ENCODE measurements at regions not wholly inside any gene's neighbourhood (a gene's known extent, or its start where the extent isn't known, plus 50 kb on each side); places are given as distances from the start of the nearest gene placed in this dataset.
"Not testable (repeated sequence)": the region's sequence is repeated elsewhere in the genome, so short reads cannot be mapped to it uniquely, and the experiment has no call there.

DNA sequence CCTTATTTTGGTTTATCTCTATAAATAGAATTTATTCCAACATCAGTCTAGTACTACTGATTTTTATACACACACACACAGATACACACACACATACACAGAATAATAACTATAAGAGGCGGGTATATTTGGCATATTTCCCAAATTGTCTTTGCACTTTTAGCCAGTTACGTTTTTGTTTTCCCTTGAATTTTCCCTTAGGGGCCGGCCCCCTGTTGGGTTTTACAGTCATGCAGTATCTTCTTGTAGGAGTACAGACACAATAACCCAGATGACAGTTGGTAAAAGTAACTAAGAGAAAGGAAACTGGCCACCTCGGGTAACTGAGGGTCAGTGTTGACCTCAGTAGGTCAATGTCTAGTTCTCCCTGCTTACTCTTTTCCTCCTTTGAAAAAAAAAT, 50.9 kb downstream of the DISP1 start:
- DNase-seq (ENCODE audit: extremely low read depth in 1 of 11, low read depth in 9 of 11, low spot score in 4 of 11): no peak

DNA sequence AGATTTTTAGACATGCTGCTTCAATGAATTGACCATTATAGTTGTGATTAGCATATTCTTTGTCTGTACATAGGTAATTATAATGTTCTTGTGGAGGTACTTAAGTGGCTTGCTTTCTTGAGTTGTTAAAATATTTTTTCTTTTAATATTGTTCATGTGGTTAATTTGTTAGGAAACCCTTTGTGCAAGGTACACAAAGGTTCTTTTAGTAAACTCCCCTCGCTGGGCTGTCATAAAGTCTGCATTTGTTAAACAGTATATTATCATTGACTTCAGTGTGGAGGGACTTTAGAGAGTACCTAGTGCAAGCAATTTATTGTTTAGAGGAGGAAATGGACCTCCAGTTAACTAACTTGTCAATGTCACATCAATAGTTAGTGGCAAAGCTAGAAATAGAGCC, 52.5 kb downstream of the DISP1 start:
- DNase-seq (ENCODE audit: extremely low read depth in 1 of 11, low read depth in 9 of 11, low spot score in 4 of 11): no peak

DNA sequence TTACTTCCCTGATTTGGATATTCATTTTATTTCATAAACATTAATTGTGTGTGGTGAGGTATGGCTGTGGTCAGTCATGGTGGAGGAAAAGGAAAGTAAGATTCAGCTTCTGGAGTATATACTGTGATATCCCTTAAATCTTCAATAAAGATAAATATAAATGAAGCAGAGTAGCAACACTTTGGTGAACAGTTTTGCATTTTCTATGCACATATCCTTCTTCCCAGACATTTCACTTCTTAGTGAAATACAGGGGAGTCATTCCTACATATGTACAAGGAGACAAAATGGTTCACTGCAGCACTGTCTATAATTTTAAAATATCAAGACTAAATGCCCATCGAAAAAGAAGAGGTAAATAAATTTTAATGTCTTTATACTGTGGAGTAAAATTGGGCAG, 61.3 kb downstream of the DISP1 start:
- DNase-seq (ENCODE audit: extremely low read depth in 1 of 11, low read depth in 9 of 11, low spot score in 4 of 11): no peak

DNA sequence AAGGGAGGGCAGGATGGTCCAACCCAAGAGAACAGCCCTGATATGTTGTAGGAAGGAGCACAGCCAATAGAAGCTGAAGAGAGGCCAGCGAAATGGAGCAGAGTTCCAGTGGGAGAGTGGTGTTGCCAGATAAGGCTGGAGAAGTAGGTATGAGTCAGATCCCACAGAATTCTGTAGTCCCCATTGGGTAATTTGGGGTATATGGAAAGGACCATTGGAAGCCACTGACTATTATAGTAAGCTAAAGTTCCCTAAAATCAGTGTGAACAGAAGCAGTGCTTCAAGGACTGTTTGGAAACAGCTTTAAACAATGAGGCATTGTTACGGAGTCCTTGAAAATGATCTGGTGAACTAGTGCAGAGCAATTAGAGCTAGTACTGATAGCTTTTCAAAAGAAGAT, 63.0 kb downstream of the DISP1 start:
- DNase-seq (ENCODE audit: extremely low read depth in 1 of 11, low read depth in 9 of 11, low spot score in 4 of 11): no peak

DNA sequence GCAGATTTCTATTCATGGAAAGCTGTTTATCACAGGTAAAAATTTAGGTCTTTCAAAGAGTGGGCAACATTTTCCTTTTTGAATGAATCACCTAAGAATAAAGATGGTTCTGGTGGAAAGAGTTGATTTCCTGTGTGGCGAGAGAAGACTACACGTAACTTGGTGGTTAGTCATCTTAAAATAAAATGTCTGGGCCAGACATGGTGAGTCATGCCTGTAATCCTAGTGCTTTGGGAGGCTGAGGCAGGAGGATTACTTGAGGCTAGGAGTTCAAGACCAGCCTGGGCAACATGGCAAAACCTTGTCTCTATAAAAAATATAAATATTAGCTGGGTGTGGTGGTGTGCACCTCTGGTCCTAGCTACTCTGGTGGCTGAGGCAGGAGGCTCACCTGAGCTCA, 65.7 kb downstream of the DISP1 start:
- no peak for DNase-seq (ENCODE audit: extremely low read depth in 1 of 11, low read depth in 9 of 11, low spot score in 4 of 11)

DNA sequence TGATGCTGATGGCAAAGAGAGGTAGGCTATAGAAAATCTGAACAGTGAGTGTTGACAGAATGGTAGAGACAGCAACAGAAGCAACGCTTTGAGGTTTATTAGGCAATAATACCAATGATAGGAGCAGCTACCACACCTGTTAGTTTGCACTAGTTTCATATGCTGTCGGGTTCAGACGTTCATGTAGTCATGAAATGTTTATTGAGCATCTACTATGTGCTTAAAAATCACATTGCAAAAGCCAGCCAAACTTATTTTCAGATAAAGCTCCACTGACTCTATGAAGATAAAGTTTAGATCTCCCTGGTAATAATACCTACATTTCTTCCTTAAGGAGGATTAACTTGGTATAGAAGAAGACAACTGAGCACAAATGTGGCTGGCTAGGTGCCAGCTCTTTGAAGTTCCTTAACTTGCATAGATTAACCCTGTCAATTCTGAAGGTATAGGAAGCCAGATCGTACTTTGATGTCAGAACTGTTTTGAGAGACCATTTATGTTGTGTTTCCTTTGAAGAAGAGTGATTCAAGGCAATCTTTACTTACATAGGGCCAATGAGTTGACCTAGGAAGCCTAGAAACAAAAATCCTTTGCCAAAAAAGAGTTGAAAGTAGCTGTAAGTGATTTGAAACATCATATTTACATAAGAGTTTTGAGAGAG, 71.5 kb downstream of the DISP1 start:
- DNase-seq (ENCODE audit: extremely low read depth in 1 of 11, low read depth in 9 of 11, low spot score in 4 of 11): no peak

DNA sequence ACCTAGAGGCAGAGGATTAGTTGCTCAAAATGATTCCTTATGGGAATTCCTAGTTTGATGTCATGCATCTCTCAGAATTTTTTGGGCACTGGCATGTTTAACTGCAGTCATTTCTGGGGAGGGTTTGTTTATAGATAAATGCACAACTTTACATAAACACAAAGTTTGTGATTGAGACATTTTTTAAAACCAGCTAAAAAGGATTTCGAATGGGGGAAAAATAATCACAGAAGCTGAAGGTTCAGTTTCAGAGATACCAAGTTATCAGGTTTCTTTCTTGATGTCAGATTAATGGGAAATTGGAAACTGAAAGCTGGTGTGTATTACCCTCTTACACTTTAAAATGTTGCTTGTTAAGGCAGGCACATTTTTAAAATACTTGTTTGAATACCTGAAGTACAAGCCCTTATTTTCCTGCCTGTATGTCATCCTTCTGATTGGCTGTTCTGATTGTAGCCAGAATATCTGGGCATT, 72.1 kb downstream of the DISP1 start:
- no peak for DNase-seq (ENCODE audit: extremely low read depth in 1 of 11, low read depth in 9 of 11, low spot score in 4 of 11)

DNA sequence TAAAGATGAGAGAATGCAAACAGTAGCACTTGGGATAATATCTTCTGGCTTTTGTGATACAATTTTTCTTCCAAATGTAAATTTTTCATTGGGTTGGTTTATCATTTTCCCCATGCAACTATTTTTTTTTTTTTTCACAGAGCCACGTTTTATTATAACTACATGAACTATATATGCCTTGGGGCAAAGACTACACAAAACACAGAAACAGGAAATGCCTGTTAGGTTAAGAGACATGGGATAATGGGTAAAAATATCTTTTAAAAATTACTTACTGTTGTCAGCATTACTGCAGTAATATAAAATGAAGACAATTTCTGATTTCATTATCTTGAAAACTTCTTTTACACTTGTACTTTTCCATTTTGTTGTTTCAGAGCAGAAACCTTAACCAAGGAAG, 74.6 kb downstream of the DISP1 start:
- no peak for DNase-seq (ENCODE audit: extremely low read depth in 1 of 11, low read depth in 9 of 11, low spot score in 4 of 11)

DNA sequence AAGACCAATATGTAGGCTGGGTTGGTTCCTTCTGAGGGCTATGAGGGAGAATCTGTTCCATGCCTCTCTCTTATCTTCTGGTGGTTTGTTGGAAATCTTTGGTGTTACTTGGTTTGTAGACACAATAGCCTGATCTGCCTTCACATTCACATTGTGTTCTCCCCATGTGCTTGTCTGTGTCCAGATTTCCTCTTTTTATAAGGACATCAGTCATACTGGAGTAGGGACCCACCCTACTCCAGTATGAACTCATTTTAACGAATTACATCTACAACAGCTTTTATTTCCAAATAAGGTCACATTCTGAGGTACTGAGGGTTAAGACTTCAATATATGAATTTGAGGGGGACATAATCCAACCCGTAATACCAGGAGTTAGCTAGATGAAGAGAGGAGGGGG, 75.9 kb downstream of the DISP1 start:
- DNase-seq (ENCODE audit: extremely low read depth in 1 of 11, low read depth in 9 of 11, low spot score in 4 of 11): no peak

DNA sequence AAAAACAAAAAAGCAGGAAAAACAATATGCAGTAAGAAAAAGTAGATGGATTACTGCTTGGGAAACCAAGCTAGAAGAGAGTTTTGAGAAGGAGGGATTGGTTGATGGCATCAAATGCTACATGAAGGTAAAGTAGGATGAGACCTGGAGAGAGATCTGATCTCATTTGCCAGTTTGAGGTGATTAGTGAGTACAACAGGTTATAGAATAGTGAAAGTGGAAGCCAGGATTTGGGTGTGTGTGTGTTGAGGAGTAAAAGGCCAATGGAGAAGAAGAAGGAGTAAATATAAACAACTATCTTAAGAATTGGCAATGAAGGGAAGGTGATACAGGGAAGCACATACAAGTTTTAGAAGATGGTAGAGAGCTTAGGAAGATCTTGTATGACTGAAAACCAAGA, 76.7 kb downstream of the DISP1 start:
- DNase-seq (ENCODE audit: extremely low read depth in 1 of 11, low read depth in 9 of 11, low spot score in 4 of 11): no peak

DNA sequence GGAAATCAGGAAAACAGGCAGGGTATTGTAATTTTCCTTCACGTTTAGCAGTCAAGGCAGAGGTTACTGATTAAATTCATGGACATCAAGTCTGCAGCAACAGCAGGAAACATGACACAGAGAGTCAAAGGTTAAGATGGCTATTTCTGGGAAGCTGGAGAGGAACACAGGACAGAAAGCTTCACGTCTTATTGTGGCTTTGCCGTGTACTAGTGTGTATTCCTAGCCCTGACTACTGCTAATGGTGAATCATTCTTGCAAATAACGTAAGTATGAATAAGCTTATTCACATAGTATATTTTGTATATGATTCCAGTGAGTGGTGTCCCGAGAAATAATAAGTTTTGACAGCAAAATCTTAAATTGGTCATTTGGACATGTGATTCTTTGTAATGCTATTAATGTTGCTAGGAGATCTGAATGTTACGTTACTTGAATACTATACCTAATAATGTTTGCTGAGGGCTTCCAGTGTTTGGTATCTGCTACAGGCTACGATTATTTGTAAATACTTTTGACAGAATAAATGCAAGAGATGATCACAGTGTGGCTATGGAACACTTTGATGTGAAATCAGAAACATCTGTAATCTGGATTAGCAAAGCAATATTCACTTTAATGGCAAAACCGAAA, 77.4 kb downstream of the DISP1 start:
- DNase-seq (ENCODE audit: extremely low read depth in 1 of 11, low read depth in 9 of 11, low spot score in 4 of 11): peak in 2 of 11 donors; percentile 38 to 39

DNA sequence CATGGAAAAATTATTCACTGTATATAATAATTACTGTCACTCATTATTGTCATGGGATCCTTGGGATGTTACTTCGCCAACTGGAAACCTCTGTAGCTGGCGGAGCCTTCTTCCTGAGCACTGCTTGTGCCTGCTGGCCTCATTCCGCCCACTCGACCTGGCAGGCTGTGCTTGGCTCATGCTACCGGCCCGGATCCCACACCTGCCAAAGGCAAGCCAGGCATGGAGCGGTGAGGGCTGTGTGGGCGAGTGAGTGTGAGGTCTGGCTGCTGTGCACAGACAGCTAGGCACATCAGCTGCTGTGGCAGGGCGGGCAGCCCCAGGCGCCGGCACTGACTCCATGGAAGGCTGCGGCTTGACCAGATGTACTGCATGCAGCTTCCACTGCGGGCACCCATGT, 78.4 kb downstream of the DISP1 start:
- DNase-seq (ENCODE audit: extremely low read depth in 1 of 11, low read depth in 9 of 11, low spot score in 4 of 11): no peak

DNA sequence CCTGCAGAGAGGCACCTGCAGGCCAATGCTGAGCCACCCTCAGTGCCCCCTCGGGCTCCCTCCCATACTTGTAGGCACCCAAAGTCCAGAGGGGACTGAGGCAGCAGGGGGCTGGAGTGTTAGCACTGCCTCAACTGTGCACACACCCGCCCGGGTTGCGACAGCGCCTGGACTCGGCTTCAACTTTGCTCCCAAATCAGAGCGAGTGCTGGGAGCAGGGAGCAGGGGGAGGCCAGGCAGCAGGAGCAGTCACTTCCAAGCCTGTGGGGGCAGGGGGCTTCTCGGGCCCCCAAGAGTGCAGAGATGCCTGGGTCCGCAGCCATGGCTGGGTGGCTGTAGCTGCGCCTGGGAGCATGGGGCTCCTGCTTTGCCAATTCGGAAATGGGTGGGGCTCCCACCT, 79.5 kb downstream of the DISP1 start:
- DNase-seq (ENCODE audit: extremely low read depth in 1 of 11, low read depth in 9 of 11, low spot score in 4 of 11): no peak

DNA sequence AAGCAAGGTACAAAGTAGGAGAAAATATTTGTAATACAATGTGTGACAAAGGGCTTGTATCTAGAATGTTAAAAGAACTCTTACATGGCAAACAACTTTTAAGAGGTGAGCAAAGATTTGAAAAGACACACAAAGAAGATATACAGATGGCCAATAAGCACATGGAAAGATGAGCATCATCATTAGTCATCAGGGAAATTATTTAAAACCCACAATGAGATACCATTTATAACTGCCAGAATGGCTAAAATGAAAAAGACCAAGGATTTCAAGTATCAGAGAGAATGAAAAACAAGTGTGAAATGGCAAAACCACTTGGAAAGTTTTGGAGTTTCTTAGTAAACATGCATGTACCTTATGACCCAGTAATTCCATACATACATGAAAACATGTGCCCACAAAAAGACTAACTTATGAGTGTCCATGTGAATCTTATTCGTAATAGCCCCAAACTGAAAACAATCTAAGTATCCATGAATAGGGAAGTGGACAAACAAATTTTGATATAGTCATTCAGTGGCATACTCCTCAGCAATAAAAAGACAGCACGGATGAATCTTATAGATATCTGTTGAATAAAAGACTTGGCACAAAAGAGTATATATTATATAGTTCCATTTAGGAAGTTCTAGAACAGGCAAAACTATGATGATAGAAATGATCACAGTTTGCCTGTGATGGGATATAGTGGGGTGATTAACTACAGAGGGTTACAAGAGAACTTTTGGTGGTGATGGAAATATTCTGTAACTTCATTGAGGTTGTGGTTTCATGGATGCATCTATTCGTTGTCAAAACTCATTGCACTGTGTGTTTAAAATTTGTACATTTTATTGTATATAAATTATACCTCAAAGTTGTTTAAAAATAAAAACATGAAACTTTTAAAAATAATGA, 82.0 kb downstream of the DISP1 start:
- DNase-seq (ENCODE audit: extremely low read depth in 1 of 11, low read depth in 9 of 11, low spot score in 4 of 11): no peak

DNA sequence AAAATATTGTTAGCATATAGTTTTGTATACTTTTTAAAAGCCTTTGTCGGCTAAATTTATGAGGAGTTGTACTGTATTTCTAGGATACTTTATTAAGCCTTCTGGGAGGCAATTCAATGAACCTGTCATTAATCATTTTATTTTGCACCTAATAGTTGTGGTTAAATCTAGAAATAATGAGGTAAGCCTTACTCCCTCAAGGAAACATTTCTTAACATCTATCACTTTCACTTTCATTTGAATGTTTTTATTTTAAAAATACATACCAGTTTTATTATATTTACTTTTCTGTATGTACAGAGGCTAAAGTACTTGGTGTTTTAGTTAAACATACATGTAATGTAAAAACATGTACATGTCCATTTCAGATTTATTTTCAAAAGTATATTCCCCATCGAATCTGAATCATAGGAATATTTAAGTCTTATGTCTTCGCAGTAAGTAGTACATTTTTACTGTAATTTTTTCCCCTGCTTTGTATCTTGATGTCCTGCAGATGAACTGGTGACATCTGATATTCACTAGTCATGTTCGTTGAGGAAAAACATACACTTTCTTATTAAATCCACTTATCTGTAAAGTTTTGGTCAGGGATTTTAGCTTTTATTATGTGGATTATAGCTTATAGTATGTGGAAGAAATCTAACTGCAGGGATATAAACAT, 82.8 kb downstream of the DISP1 start:
- DNase-seq (ENCODE audit: extremely low read depth in 1 of 11, low read depth in 9 of 11, low spot score in 4 of 11): no peak

DNA sequence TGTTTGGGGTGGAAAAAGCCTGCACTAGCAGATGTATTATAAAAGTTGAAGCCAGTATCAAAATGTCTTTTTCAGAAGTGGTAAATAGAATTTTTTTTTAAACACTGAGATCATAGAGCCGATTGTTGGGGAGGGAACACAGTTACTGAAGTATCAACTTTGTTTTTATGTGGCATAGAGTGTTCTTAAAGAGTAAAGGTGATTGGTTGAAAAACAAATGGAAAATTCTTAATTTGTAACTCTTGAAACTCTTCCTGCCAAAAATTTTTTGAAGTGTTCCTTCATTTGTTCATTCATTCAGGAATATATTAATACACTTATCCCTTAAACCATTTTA, 83.3 kb downstream of the DISP1 start:
- DNase-seq (ENCODE audit: extremely low read depth in 1 of 11, low read depth in 9 of 11, low spot score in 4 of 11): no peak

DNA sequence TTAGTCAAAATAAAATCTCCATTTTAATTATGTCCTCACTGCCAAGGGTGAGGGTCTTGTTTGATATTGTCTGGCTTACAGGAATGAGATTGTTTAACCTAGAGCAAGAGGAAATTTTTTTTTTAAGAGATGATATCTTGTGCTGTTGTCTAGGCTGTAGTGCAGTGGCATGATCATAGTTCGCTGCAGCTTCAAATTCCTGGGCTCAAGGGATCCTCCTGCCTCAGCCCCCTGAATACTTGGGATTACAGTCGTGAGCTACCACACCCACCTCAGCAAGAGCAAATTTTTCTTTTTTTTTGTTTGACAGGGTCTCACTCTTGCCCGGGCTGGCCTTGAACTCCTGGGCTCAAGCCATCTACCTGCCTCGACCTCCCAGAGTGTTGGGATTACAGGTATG, 84.6 kb downstream of the DISP1 start:
- no peak for DNase-seq (ENCODE audit: extremely low read depth in 1 of 11, low read depth in 9 of 11, low spot score in 4 of 11)

DNA sequence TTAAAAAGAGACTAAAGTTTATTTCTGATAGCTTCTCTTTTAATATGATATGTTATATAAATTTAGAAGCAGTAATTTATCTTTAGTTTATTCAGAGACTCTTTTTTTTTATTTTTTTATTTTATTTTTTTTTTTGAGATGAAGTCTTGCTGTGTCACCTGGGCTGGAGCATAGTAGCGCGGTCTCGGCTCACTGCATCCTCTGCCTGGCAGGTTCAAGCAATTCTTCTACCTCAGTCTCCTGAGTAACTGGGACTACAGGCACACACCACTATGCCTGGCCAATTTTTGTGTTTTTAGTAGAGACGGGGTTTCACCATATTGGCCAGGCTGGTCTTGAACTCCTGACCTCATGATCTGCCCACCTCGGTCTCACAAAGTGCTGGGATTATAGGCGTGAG, 89.6 kb downstream of the DISP1 start:
- DNase-seq (ENCODE audit: extremely low read depth in 1 of 11, low read depth in 9 of 11, low spot score in 4 of 11): no peak

DNA sequence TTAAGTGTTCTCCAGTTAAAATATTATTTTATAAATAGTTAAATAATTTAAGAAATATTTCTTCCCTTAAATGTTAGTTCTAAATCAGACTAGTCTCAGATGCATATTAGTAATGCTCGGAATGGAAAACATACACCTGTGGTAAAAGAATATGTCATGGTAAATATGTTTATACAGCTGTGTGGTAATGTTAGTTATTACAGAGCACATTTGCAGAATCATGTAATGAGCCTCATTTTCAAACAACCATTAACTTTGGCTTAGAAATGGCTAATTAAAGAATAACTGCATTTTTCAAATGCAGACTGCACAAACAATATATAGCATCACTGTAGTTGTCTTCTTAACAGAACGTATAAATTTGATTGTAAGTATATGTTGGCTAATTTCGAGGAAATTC, 90.3 kb downstream of the DISP1 start:
- DNase-seq (ENCODE audit: extremely low read depth in 1 of 11, low read depth in 9 of 11, low spot score in 4 of 11): no peak

DNA sequence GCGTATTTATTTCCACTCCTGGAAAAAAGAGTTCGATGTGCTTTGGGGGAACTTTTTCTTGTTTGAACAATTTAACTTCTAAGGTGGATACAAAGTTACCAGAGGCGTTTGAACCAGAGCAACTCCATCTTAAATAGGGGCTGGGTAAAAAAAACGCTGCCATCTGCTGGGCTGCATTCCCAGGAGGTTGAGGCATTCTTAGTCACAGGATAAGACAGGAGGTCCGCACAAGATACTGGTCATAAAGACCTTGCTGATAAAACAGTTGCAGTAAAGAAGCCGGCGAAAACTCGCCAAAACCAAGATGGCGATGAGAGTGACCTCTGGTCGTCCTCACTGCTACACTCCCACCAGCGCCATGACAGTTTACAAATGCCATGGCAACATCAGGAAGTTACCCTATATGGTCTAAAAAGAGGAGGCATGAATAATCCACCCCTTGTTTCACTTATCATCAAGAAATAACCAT, 91.5 kb downstream of the DISP1 start:
- DNase-seq (ENCODE audit: extremely low read depth in 1 of 11, low read depth in 9 of 11, low spot score in 4 of 11): not testable (repeated sequence)
